HG02588 (cell line): ENCODE measurements at regions not wholly inside any gene's neighbourhood (a gene's known extent, or its start where the extent isn't known, plus 50 kb on each side); places are given as distances from the start of the nearest gene placed in this dataset.

Experiments
- ATAC-seq: cut with Tn5 transposase; IDR thresholded peaks from one replicate; pipeline ENCODE4 v1.9.1; 2021; ENCODE audit warnings: mild to moderate bottlenecking, moderate library complexity; ENCODE audit not compliant: unreplicated experiment

GRCh38 chr15:36372968-36373367 is 206.5 kb upstream of the CDIN1 start:
- ATAC-seq: no peak

DNA sequence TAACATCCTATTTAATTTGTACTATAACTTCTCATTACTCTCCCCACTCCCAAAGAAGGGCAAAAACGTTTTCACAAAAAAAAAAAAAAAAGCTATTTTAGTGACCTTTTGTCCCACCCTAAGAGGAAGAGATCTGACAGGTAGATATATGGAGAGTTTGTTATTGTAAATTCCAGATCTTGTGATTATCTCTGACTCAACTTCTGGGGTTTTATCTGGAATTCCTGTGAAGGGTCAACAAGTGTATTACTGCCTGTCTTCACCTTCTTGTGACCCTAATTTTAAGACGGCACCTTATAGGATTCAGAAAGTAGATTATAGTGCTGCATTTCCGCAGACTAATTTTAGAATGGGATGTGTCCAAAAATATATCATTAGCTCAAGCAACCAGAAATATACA is 205.9 kb upstream of the CDIN1 start:
- ATAC-seq: no peak

DNA sequence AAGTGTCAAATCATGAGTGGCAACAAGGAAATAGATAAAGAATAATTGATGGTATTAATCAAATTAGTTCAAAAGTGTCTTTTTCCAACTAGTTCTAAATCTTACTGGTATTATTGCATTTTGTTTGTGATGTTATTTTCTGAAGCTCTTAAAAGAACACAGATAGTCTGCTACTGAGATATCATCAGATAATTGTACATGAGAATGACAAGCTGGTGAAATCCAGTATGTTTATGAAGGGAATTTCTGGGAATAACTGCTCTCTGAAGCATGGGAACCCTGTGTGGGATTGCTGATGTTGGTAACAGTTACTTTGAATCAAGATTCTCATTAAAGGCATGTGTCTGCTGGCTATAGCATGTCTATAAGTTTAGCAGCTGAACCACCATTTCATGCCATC is 190.3 kb upstream of the CDIN1 start:
- no peak for ATAC-seq

DNA sequence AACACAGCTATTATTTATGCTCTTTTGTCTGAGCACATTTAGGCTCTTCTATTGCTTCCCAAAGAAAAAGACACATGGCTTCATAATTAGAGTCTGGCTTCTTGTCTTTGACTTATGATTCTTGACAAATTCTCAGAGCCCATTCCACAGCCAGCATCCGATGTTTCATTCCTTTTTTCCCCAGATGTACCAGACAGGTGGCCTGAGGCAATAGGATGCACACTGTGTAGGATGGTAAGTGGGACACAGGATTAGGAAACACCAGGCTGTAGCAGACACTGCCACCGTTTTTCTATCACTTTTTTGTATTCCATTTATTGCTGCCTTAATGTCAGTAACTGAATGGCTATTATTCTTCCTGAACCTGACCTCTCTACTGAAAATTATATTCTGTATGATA is 188.9 kb upstream of the CDIN1 start:
- ATAC-seq: no peak

GRCh38 chr15:36392676-36393266 is 186.7 kb upstream of the CDIN1 start:
- no peak for ATAC-seq

- ATAC-seq: no peak
Measured at GRCh38 chr15:36398212-36398611, 181.2 kb upstream of the CDIN1 start.

DNA sequence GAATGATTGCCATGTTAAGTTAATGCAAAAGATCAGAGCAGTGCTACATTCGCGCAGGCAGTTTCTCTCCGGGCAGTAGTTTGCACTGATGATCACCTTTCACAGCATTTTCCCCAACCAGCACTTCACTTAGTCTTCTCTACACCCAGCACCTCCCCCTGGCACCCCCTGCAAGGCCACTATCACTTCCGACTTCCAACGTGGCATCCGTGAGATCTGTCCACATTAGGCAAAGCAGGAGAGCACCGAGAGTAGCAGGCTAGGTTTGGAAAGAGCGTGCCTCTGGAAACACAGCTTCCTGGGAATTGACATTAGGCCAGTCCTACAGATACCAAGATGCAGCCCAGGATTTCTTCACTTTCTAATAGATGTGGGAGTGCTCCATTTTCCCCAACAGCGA is 180.2 kb upstream of the CDIN1 start:
- ATAC-seq: no peak

DNA sequence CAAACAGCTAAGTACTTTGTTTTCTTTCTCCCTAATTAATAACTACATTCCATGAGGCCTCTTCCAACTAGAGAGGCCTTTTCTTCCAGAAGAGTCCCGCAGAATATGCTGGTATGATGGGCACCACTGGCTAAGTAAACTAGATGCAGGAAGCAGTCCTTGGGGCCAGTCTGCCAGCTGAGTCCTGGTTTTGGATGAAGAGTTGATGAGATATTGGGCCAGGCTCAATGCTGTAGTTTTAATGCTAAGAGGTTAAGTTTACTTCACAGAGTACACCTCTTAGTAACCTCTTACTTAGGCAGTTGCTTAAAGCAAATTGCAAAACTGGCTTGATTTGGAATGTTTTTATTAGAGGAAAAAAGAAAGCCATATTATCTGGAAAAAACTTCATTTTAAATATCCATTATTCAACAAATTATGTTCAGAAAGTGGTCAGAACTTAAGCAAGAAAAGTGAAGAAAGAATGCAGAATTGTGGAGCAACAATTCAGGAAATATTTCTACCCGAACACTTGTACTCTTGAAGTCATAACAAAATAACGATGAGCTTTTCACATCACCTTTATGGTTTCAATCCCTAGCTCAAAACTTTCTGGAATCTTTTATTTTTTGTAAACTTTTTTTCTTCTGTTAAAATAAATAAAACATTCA is 178.4 kb upstream of the CDIN1 start:
- no peak for ATAC-seq

GRCh38 chr15:36401586-36401966 is 177.8 kb upstream of the CDIN1 start:
- ATAC-seq: no peak

DNA sequence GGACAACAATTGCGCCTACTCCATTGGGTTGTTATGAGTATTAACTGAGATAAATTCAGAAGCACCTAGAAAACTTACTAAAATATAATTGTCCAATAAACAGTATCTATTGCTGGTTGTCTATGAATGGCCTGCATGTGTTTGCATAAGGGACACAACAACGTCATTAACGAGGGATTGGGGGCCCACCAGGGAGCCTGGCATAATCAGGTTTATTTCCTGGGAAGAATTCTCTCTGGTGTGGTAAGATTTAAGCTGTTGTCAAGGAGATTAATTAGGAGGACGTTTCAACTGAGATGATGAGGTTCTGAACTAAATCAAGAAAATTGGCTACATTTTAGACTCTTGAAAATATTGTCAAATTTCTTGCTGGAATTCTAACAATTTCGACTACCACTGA is 176.1 kb upstream of the CDIN1 start:
- no peak for ATAC-seq

DNA sequence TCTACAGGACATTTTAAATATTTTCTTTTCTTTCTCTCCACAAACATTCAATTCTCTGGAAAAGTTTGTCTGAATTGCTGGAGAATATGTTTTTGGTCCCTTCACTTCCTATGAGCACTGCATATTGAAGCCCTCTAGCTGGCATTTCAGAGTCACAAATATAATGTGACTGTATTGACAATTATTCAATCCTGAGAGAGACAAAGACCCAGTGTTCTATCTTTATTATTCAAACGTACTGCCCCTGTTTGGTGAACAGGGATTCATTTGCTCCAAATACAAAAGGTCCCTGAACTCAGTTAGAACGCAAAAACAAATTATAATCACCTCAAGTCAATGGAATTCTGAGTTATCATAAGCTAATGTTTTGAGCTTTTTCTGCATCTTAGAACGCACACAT is 173.1 kb upstream of the CDIN1 start:
- no peak for ATAC-seq

GRCh38 chr15:36406911-36407310 is 172.5 kb upstream of the CDIN1 start:
- no peak for ATAC-seq

DNA sequence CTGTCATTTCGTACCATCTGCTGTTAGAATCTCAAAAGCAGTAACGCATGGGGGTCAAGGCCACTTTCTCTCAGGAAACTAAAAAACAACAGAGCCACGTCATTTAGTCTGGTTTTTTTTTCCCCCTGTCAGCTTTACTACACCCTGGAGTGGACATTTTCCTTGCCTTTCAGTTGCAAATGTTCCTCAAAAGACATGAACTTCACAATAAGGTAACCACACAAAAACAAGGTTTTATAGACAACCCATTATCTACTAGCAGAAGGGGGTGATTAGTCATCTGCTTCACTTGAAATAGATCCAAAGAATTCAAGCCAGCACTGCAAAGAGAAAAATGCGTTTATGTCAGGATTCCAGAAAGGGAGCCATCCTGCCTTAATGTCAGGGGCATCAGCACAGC is 171.8 kb upstream of the CDIN1 start:
- ATAC-seq: no peak

DNA sequence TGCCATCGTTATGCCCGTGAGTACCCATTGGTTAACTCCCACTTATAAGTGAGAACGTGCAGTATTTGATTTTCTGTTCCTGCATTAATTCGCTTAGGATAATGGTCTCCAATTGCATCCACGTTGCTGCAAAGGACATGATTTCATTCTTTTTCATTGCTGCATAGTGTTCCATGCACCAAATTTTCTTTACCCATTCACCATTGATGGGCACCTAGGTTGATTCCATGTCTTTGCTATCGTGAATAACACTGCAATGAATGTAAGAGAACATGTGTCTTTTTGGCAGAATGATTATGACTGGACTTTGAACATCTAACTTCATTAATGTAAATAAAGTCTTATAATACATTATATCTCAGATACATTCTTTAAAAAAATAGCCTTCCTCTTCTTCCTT is 169.6 kb upstream of the CDIN1 start:
- no peak for ATAC-seq

DNA sequence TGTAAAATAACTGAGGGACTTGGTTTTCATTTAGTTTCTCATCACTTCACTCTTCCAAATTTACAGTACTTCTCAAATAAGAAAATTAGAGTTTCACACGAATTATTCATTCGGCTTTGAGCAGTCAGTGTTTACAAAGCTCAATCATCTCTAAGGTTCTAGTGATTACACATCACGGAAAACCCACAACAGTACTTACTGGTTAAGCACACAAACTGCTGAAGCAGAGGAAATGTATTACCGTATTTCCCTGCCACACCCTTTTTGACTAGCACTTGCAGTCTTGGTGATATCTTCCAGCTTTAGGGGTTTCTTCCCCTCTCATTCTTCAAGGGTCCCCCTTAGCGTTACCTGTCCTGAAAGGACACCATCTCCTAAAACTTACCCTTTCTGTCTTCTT is 164.8 kb upstream of the CDIN1 start:
- no peak for ATAC-seq

- no peak for ATAC-seq
Measured at GRCh38 chr15:36415643-36416042, 163.8 kb upstream of the CDIN1 start.

DNA sequence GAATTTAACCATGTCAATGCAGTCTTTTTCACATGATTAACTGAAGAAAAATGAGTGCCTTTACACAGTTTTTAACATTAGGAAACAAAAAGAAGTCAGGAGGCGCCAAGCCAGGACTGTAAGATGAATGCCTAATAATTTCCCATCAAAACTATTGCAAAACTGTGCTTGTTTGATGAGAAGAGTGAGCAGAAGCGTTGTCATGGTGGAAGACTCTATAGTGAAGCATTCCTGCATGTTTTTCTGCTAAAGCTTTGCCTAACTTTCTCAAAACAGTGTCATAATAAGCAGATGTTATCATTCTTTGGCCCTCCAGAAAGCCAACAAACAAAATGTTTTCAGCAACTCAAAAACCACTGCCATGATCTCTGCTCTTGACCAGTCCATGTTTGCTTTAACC is 156.8 kb upstream of the CDIN1 start:
- ATAC-seq: no peak

DNA sequence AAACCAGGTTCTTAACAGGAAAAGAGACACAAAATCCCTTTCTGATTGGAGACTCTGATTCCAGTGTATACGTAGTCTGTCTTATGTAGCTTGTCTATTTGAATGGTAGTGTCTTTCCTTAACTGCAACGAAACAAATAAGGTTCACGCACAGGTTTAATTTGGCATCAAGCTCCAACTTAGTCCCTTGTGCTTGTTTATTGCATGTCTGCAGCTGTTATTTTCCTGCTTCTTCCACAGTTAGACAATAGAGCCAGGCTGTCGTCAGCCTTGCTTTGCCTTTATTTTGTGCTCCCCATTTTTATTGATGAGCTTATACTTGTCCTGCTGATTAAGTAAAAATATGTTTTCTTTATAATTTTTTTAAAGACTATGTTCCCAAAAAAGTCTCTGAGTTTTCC is 152.7 kb upstream of the CDIN1 start:
- ATAC-seq: no peak

DNA sequence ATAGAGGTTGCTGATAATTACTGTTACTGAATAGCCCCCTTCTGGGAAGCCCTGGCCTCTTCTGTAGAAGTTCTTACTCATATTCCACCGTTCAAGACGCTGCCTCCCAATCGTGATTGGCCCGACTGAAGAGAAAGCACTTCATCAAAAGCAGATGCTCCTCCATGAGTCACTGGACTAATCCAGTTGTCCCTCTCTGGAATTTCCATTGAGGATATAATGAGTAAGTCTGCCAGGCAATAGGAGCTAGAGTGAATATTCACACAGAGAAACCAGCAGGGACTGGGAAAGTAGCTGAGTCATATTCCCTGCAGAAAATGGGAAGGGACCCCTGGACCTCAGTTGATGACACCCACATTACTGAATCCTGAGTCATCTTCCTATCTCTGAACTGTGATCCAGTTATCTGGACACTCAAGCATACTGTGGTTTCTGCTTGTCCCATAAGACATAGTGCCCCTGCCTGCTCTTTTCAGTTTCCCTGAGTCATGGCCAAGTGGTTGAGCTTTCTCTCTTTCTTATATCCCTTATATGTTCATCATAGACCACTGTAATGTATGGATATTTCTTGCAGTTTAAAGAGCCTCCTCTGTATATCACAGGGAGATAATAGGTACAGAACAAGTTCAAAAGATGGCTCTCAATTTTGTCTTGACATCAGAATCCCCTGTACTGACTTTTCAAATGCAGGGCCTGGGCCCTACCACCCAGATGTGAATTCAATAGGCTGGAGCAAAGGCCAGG is 151.2 kb upstream of the CDIN1 start:
- ATAC-seq: no peak

DNA sequence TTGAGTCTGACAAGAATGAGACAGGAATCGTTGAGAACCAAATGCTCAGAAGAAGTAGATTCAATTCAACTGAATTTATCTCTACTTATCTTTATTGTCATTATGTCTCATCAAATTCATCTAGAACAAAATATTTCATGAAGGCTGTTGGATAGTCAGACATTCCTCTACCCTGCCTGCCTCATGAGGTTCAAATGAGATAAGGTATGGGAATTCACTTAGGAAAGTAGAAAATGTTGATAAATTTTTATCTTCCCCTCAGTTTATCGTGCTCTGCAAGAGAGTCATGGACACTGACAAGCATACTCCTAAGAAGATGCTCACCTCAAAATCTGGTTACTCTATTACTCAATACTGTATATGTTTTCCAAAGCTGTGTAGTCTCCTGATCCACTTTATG is 149.7 kb upstream of the CDIN1 start:
- no peak for ATAC-seq

DNA sequence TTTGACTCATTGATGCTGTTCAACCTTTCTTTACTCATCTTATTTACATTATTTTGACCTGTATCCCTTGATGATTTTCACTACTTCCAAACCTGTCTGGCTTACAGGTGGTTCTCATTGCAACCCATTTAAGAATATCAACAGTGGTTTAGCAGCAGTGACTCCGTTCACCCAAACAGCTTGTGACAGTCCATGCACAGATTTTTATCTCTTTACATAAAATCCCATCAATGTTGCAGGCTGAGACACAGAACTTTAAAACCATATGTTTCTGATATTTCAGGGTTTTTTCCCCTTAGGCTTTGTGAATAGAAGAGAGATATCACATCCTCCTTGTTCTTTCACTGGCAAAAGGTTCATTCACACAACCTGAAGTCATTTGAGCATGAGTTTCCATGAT is 149.1 kb upstream of the CDIN1 start:
- ATAC-seq: no peak

- ATAC-seq: no peak
Measured at GRCh38 chr15:36430726-36431265, 148.6 kb upstream of the CDIN1 start.
